Cortex of kidney (tissue), 1 donor: ENCODE measurements at regions not wholly inside any gene's neighbourhood (a gene's known extent, or its start where the extent isn't known, plus 50 kb on each side); places are given as distances from the start of the nearest gene placed in this dataset.
"Not testable (repeated sequence)": the region's sequence is repeated elsewhere in the genome, so short reads cannot be mapped to it uniquely, and the experiment has no call there.

Experiments used
- DNase-seq: peaks from one replicate; lab custom pipeline; 2025; lab: John Stamatoyannopoulos, UW

GRCh38 chr1:224028802-224029201, 85.1 kb upstream of the FBXO28 start:
- not testable (repeated sequence) for DNase-seq

- DNase-seq: not testable (repeated sequence)
Measured at GRCh38 chr1:224023122-224023521, 90.8 kb upstream of the FBXO28 start.

- not testable (repeated sequence) for DNase-seq
Measured at GRCh38 chr1:224022249-224022970, 91.5 kb upstream of the FBXO28 start.

GRCh38 chr1:224019866-224020265, 94.0 kb upstream of the FBXO28 start:
- DNase-seq: not testable (repeated sequence)

- not testable (repeated sequence) for DNase-seq
Measured at GRCh38 chr1:224015782-224016181, 98.1 kb upstream of the FBXO28 start.

- no peak for DNase-seq
Measured at GRCh38 chr1:224014330-224014649, 99.6 kb upstream of the FBXO28 start.

GRCh38 chr1:224013626-224014329, 100.1 kb upstream of the FBXO28 start:
- not testable (repeated sequence) for DNase-seq

- DNase-seq: not testable (repeated sequence)
Measured at GRCh38 chr1:224012807-224013434, 101.0 kb upstream of the FBXO28 start.

- not testable (repeated sequence) for DNase-seq
Measured at GRCh38 chr1:224012162-224012561, 101.7 kb upstream of the FBXO28 start.

GRCh38 chr1:224011751-224012150, 102.2 kb upstream of the FBXO28 start:
- DNase-seq: not testable (repeated sequence)

GRCh38 chr1:224011153-224011552, 102.8 kb upstream of the FBXO28 start:
- DNase-seq: not testable (repeated sequence)

- not testable (repeated sequence) for DNase-seq
Measured at GRCh38 chr1:224005973-224006372, 107.9 kb upstream of the FBXO28 start.

- DNase-seq: not testable (repeated sequence)
Measured at GRCh38 chr1:224004552-224005315, 109.2 kb upstream of the FBXO28 start.

GRCh38 chr1:224003896-224004295, 110.0 kb upstream of the FBXO28 start:
- not testable (repeated sequence) for DNase-seq

GRCh38 chr1:224001757-224002156, 112.2 kb upstream of the FBXO28 start:
- not testable (repeated sequence) for DNase-seq

GRCh38 chr1:223999761-224000160, 114.2 kb upstream of the FBXO28 start:
- DNase-seq: not testable (repeated sequence)

- not testable (repeated sequence) for DNase-seq
Measured at GRCh38 chr1:223998676-223999455, 115.0 kb upstream of the FBXO28 start.

GRCh38 chr1:223996376-223996775, 117.5 kb upstream of the FBXO28 start:
- DNase-seq: not testable (repeated sequence)

- peak; percentile 38 for DNase-seq
Measured at GRCh38 chr1:223992456-223993246, 121.3 kb upstream of the FBXO28 start.

GRCh38 chr1:223991297-223991857, 122.5 kb upstream of the FBXO28 start:
- not testable (repeated sequence) for DNase-seq
